HG03457 (cell line): ENCODE measurements at regions not wholly inside any gene's neighbourhood (a gene's known extent, or its start where the extent isn't known, plus 50 kb on each side); places are given as distances from the start of the nearest gene placed in this dataset.
"Not testable (repeated sequence)": the region's sequence is repeated elsewhere in the genome, so short reads cannot be mapped to it uniquely, and the experiment has no call there.

Source experiments
- ATAC-seq: cut with Tn5 transposase; IDR thresholded peaks from one replicate; pipeline ENCODE4 v1.9.1; 2021; ENCODE audit warnings: moderate number of reproducible peaks; ENCODE audit not compliant: unreplicated experiment

- no peak for ATAC-seq
These were observed 250.2 kb upstream of the MEX3C start for GRCh38 chr18:51447351-51448342.

- ATAC-seq, result no peak
These were observed 251.5 kb upstream of the MEX3C start for GRCh38 chr18:51448949-51449348.

GRCh38 chr18:51453594-51453993 lies 256.1 kb upstream of the MEX3C start:
- ATAC-seq, result no peak

GRCh38 chr18:51458861-51459260 lies 261.4 kb upstream of the MEX3C start:
- ATAC-seq, result no peak

GRCh38 chr18:51461956-51462355 lies 264.5 kb upstream of the MEX3C start:
- ATAC-seq, result no peak

- ATAC-seq, result no peak
These were observed 266.1 kb upstream of the MEX3C start for GRCh38 chr18:51463483-51464136.

- ATAC-seq, result no peak
These were observed 281.4 kb upstream of the MEX3C start for GRCh38 chr18:51478908-51479307.

GRCh38 chr18:51479736-51480135 lies 282.3 kb upstream of the MEX3C start:
- no peak for ATAC-seq

GRCh38 chr18:51480407-51481261 lies 283.2 kb upstream of the MEX3C start:
- no peak for ATAC-seq

GRCh38 chr18:51486735-51487366 lies 289.4 kb upstream of the MEX3C start:
- ATAC-seq, result no peak

- no peak for ATAC-seq
These were observed 292.9 kb upstream of the MEX3C start for GRCh38 chr18:51490417-51490816.

- ATAC-seq, result no peak
These were observed 293.4 kb upstream of the MEX3C start for GRCh38 chr18:51490860-51491259.

GRCh38 chr18:51491678-51492372 lies 294.3 kb upstream of the MEX3C start:
- ATAC-seq, result no peak

GRCh38 chr18:51498085-51498855 lies 300.8 kb upstream of the MEX3C start:
- no peak for ATAC-seq

GRCh38 chr18:51503351-51503750 lies 305.9 kb upstream of the MEX3C start:
- ATAC-seq, result no peak

- no peak for ATAC-seq
These were observed 309.3 kb upstream of the MEX3C start for GRCh38 chr18:51506811-51507210.

GRCh38 chr18:51508410-51508809 lies 310.9 kb upstream of the MEX3C start:
- not testable (repeated sequence) for ATAC-seq

GRCh38 chr18:51510020-51510419 lies 312.5 kb upstream of the MEX3C start:
- no peak for ATAC-seq

GRCh38 chr18:51513517-51513916 lies 316.0 kb upstream of the MEX3C start:
- ATAC-seq, result no peak
